Mammary epithelial cell (primary cell): ENCODE measurements at regions not wholly inside any gene's neighbourhood (a gene's known extent, or its start where the extent isn't known, plus 50 kb on each side); places are given as distances from the start of the nearest gene placed in this dataset.

ENCODE experiments used
- CTCF ChIP-seq, 2 donors: IDR thresholded peaks in 1 of 2; conservative IDR thresholded peaks in 1 of 2; 2 replicates each; pipeline ENCODE4 v1.5.1; 2011 to 2012; ENCODE audit warnings: inconsistent platforms in 2 of 2, low read length in 2 of 2, mild to moderate bottlenecking in 2 of 2, control low read depth in 1 of 2, low read depth in 1 of 2; ENCODE audit not compliant: insufficient read depth in 1 of 2; ENCODE audit errors: extremely low read depth in 1 of 2
- EZH2 ChIP-seq: IDR thresholded peaks from 2 replicates; pipeline ENCODE4 v1.6.1; 2012; ENCODE audit warnings: low read length, inconsistent platforms, borderline replicate concordance

- no peak for TF ChIP-seq CTCF (conservative IDR thresholded peaks at IDR 0.05 in 1 of 2, IDR thresholded peaks at IDR 0.05 in 1 of 2; ENCODE audit: extremely low read depth in 1 of 2, insufficient read depth in 1 of 2, low read depth in 1 of 2, low read length in 2 of 2)
- TF ChIP-seq EZH2, result no peak
Observed at GRCh38 chr5:130955041-130955440, 210.0 kb downstream of the HINT1 start.
